ENCODE measurements at regions not wholly inside any gene's neighbourhood (a gene's known extent, or its start where the extent isn't known, plus 50 kb on each side); places are given as distances from the start of the nearest gene placed in this dataset.
A peak's percentile ranks its signal among the peaks of the same experiment; 100 is the strongest.

DNA sequence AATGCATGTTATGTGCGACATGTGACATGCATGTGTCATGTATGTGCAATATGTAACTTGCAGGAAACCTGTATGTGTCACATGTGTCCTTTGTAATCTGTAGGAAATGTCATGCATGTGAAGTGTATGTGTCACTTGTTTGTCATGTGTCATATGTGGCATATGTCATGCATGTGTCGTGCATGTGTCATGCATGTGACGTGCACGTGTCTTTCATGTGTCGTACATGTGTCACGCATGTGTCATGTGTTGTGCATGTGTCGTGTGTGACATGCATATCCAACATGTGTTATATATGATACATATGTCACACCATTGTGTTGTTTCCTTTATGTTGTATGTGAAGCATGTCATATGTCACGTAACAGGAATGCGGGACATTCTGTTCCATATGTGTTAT is 2153.2 kb upstream of the PIK3C3 start:
- H3K4me3 ChIP-seq: no peak overlapping the region
- H3K36me3 ChIP-seq: no peaks in the 10 kb centered on the region
- TF ChIP-seq, protein P1, sequence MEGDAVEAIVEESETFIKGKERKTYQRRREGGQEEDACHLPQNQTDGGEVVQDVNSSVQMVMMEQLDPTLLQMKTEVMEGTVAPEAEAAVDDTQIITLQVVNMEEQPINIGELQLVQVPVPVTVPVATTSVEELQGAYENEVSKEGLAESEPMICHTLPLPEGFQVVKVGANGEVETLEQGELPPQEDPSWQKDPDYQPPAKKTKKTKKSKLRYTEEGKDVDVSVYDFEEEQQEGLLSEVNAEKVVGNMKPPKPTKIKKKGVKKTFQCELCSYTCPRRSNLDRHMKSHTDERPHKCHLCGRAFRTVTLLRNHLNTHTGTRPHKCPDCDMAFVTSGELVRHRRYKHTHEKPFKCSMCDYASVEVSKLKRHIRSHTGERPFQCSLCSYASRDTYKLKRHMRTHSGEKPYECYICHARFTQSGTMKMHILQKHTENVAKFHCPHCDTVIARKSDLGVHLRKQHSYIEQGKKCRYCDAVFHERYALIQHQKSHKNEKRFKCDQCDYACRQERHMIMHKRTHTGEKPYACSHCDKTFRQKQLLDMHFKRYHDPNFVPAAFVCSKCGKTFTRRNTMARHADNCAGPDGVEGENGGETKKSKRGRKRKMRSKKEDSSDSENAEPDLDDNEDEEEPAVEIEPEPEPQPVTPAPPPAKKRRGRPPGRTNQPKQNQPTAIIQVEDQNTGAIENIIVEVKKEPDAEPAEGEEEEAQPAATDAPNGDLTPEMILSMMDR (IDR thresholded peaks at IDR 0.05; ENCODE audit: low read depth, low read length): no peak
- H3K9me3 ChIP-seq (ENCODE audit: low read depth): no peaks in the 10 kb centered on the region
- no peaks in the 10 kb centered on the region for H3K4me1 ChIP-seq (ENCODE audit: low read depth)
- no peaks in the 10 kb centered on the region for H3K27me3 ChIP-seq
- no peak for DNase-seq (ENCODE audit: low read depth in 1 of 2, low spot score in 1 of 2)
- H3K27ac ChIP-seq: no peak overlapping the region

- TF ChIP-seq, protein P1 (IDR thresholded peaks at IDR 0.05; ENCODE audit: low read depth, low read length): no peak
- Histone ChIP-seq H3K27me3 (no peaks in the 10 kb centered on the region), H3K4me1 (ENCODE audit: low read depth) (no peaks in the 10 kb centered on the region), H3K27ac (no peak overlapping the region), H3K9me3 (ENCODE audit: low read depth) (no peaks in the 10 kb centered on the region), H3K4me3 (no peak overlapping the region), H3K36me3 (no peaks in the 10 kb centered on the region)
- DNase-seq (ENCODE audit: low read depth in 1 of 2, low spot score in 1 of 2): no peak
Observed at GRCh38 chr18:39801010-39801409, 2154.0 kb upstream of the PIK3C3 start.

DNA sequence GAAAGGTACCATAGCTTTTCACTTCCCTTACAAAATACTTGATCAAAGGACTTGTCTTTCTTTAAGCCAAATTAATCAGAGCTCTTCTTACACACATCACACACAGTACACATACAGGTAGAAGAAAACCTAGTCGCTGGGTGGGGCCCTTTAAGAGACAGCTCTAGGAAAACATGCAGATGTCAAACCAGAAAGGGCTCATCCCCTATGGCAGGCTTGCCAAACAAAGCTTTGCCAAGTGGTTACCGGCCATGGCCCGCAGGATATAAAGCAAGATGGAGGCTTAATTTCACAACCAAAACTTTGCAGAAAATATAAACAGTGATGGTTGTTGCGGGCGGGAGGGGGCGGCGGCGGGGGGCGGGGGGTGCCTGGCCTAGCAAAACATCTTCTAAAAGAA is 2156.0 kb upstream of the PIK3C3 start:
- H3K27me3 ChIP-seq: no peaks in the 10 kb centered on the region
- H3K9me3 ChIP-seq (ENCODE audit: low read depth): no peaks in the 10 kb centered on the region
- DNase-seq (ENCODE audit: low read depth in 1 of 2, low spot score in 1 of 2): peak in 1 of 2 donors; percentile 62
- H3K36me3 ChIP-seq: no peaks in the 10 kb centered on the region
- H3K4me3 ChIP-seq: peak overlapping the region; percentile 57
- H3K27ac ChIP-seq: no peak overlapping the region
- no peaks in the 10 kb centered on the region for H3K4me1 ChIP-seq (ENCODE audit: low read depth)
- TF ChIP-seq, protein P1 (IDR thresholded peaks at IDR 0.05; ENCODE audit: low read depth, low read length): no peak

GRCh38 chr18:39796393-39796792 is 2158.6 kb upstream of the PIK3C3 start:
- Histone ChIP-seq H3K4me1 (ENCODE audit: low read depth) (no peaks in the 10 kb centered on the region), H3K27me3 (no peaks in the 10 kb centered on the region), H3K36me3 (no peaks in the 10 kb centered on the region), H3K4me3 (no peak overlapping the region), H3K27ac (no peak overlapping the region), H3K9me3 (ENCODE audit: low read depth) (no peaks in the 10 kb centered on the region)
- DNase-seq (ENCODE audit: low read depth in 1 of 2, low spot score in 1 of 2): no peak
- TF ChIP-seq, protein P1 (IDR thresholded peaks at IDR 0.05; ENCODE audit: low read depth, low read length): no peak

DNA sequence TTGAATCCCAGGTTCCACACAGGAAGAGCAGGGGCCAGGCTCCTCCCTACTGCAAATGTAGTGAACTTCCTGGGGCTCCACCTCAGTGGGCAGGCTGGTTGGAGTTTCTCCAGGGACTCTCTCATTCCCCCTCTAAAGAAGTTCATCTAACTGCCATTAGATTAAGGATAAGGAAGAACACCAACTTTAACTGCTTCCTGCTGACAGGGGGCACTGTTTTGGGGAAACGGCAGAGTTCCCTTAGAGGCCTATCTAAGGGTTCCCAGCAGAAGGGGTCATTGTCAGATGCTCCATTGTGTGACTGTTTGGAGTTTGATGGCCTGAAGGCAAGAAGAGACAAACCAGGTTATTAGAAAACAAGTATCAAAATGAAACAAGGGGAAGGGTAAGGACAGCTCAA is 2159.7 kb upstream of the PIK3C3 start:
- Histone ChIP-seq H3K27me3 (no peaks in the 10 kb centered on the region), H3K4me3 (no peak overlapping the region), H3K4me1 (ENCODE audit: low read depth) (no peaks in the 10 kb centered on the region), H3K36me3 (no peaks in the 10 kb centered on the region), H3K9me3 (ENCODE audit: low read depth) (no peaks in the 10 kb centered on the region), H3K27ac (no peak overlapping the region)
- TF ChIP-seq, protein P1 (IDR thresholded peaks at IDR 0.05; ENCODE audit: low read depth, low read length): peak; percentile 12
- DNase-seq (ENCODE audit: low read depth in 1 of 2, low spot score in 1 of 2): no peak

DNA sequence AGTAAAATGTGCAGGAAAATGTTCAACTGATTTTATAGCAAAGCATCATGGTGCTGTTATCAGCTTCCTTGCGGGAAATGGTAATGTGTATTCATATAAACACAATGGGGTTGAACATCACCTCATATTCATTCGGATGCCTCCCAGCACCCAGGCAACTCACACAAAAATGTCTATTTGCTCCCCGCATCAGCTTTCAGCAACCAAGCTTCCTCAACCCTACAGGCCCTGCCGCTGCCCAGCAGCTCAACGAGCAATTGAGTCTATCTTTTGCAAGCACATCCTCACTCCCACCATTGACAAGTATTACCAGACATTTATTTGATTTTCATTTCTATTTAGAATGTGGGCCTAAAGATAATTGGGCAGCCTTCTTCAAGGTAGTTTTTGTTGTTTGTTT is 2161.4 kb upstream of the PIK3C3 start:
- H3K27ac ChIP-seq: no peak overlapping the region
- no peak for DNase-seq (ENCODE audit: low read depth in 1 of 2, low spot score in 1 of 2)
- no peaks in the 10 kb centered on the region for H3K27me3 ChIP-seq
- TF ChIP-seq, protein P1 (IDR thresholded peaks at IDR 0.05; ENCODE audit: low read depth, low read length): no peak
- H3K4me1 ChIP-seq (ENCODE audit: low read depth): no peaks in the 10 kb centered on the region
- no peak overlapping the region for H3K4me3 ChIP-seq
- no peaks in the 10 kb centered on the region for H3K9me3 ChIP-seq (ENCODE audit: low read depth)
- H3K36me3 ChIP-seq: no peaks in the 10 kb centered on the region

Measured in cardiac muscle cell (in vitro differentiated cells and primary cell).